IMR-90 (cell line): ENCODE measurements at regions not wholly inside any gene's neighbourhood (a gene's known extent, or its start where the extent isn't known, plus 50 kb on each side); places are given as distances from the start of the nearest gene placed in this dataset.

Experiments used
- ATAC-seq: fragments of 200-7000 bp; cut with Tn5 transposase; 2 replicates; pipeline ENCODE4 v1.9.1; 2020; ENCODE audit warnings: low read depth, mild to moderate bottlenecking, moderate library complexity
- BruUV-seq: library from RNA; stranded (reverse); fragments of 400-500 nt; replicated peaks from 2 replicates; lab custom pipeline; 2021; lab: Mats Ljungman, UMichigan
- CTCF ChIA-PET: fragments of 300-600 bp; formaldehyde crosslinking; extraction: SDS; loops from one replicate; lab custom pipeline; 2021; ENCODE audit warnings: antibody characterized with exemption; lab: Yijun Ruan, JAX
- POLR2A ChIA-PET: fragments of 300-600 bp; sonication (Branson Sonifier 250); formaldehyde crosslinking; loops from one replicate; lab custom pipeline; 2022; ENCODE audit warnings: antibody characterized with exemption; ENCODE audit not compliant: unreplicated experiment; lab: Charles Lee
- DNase-seq: peaks from one replicate; pipeline ENCODE4 v3.0.0; 2013
- H2AFZ ChIP-seq: replicated peaks from 2 replicates; pipeline ENCODE3; 2013; ENCODE audit warnings: low read length, mild to moderate bottlenecking; ENCODE audit not compliant: poor library complexity
- H2AK5ac ChIP-seq: 2 replicates; pipeline ENCODE4 v1.6.1; 2013; ENCODE audit warnings: low read depth, low read length, inconsistent platforms
- H2AK9ac ChIP-seq: replicated peaks from 2 replicates; pipeline ENCODE3; 2013; ENCODE audit warnings: mild to moderate bottlenecking, low read depth, low read length, moderate library complexity; ENCODE audit not compliant: poor library complexity
- H2BK120ac ChIP-seq: 2 replicates; pipeline ENCODE4 v1.6.1; 2013; ENCODE audit warnings: low read depth, low read length, inconsistent platforms
- H2BK15ac ChIP-seq: 3 replicates; pipeline ENCODE4 v1.6.1; 2013; ENCODE audit warnings: low read depth, low read length, inconsistent platforms
- H2BK20ac ChIP-seq: 2 replicates; pipeline ENCODE4 v1.6.1; 2013; ENCODE audit warnings: low read depth, mild to moderate bottlenecking, inconsistent platforms, low read length, moderate library complexity
- H2BK5ac ChIP-seq: 2 replicates; pipeline ENCODE4 v1.6.1; 2013; ENCODE audit warnings: mild to moderate bottlenecking, low read depth, low read length, inconsistent platforms; ENCODE audit not compliant: poor library complexity, severe bottlenecking
- H3K14ac ChIP-seq: replicated peaks from 2 replicates; pipeline ENCODE4 v1.6.1; 2013; ENCODE audit warnings: low read depth, low read length, inconsistent platforms
- H3K18ac ChIP-seq: 2 replicates; pipeline ENCODE4 v1.6.1; 2013; ENCODE audit warnings: low read depth, low read length, control low read depth
- H3K23ac ChIP-seq: 2 replicates; pipeline ENCODE4 v1.6.1; 2013; ENCODE audit warnings: low read depth, low read length, inconsistent platforms
- H3K27ac ChIP-seq: 2 replicates; pipeline ENCODE4 v1.5.1; 2013; ENCODE audit warnings: mild to moderate bottlenecking, control low read depth, low read length; ENCODE audit not compliant: insufficient read depth
- H3K27me3 ChIP-seq: 2 replicates; pipeline ENCODE4 v1.6.1; 2013; ENCODE audit warnings: low read length; ENCODE audit not compliant: control insufficient read depth, insufficient read depth
- H3K36me3 ChIP-seq: 2 replicates; pipeline ENCODE4 v1.6.1; 2013; ENCODE audit warnings: low read length, mixed read lengths; ENCODE audit not compliant: control insufficient read depth, insufficient read depth
- H3K4ac ChIP-seq: 2 replicates; pipeline ENCODE4 v1.6.1; 2013; ENCODE audit warnings: low read depth, low read length, inconsistent platforms
- H3K4me1 ChIP-seq: 2 replicates; pipeline ENCODE4 v1.6.1; 2013; ENCODE audit warnings: low read length, mixed read lengths; ENCODE audit not compliant: control insufficient read depth, insufficient read depth
- H3K4me2 ChIP-seq: 2 replicates; pipeline ENCODE4 v1.6.1; 2013; ENCODE audit warnings: low read depth, mild to moderate bottlenecking, control low read depth, low read length, moderate library complexity
- H3K4me3 ChIP-seq: 2 replicates; pipeline ENCODE4 v1.5.1; 2013; ENCODE audit warnings: low read depth, mild to moderate bottlenecking, control low read depth, low read length, moderate library complexity; ENCODE audit not compliant: insufficient read depth
- H3K56ac ChIP-seq: 2 replicates; pipeline ENCODE4 v1.6.1; 2013; ENCODE audit warnings: low read length, inconsistent platforms; ENCODE audit not compliant: insufficient read depth; ENCODE audit errors: extremely low read depth
- H3K79me1 ChIP-seq, 2 experiments: 2 replicates each; pipeline ENCODE4 v1.6.1; 2013; ENCODE audit warnings: low read length in 2 of 2, inconsistent platforms in 1 of 2, low read depth in 1 of 2
- H3K9ac ChIP-seq: 2 replicates; pipeline ENCODE4 v1.6.1; 2013; ENCODE audit warnings: low read depth, low read length, control low read depth
- H3K9me1 ChIP-seq: 2 replicates; pipeline ENCODE4 v1.6.1; 2013; ENCODE audit warnings: low read length, inconsistent platforms; ENCODE audit not compliant: insufficient read depth
- H3K9me3 ChIP-seq: 2 replicates; pipeline ENCODE4 v1.6.1; 2013; ENCODE audit warnings: low read length; ENCODE audit not compliant: control insufficient read depth, insufficient read depth
- H4K20me1 ChIP-seq: 2 replicates; pipeline ENCODE4 v1.6.1; 2013; ENCODE audit warnings: low read length, inconsistent platforms; ENCODE audit not compliant: insufficient read depth
- H4K5ac ChIP-seq: 2 replicates; pipeline ENCODE4 v1.6.1; 2013; ENCODE audit warnings: mild to moderate bottlenecking, low read depth, low read length, control low read depth
- H4K8ac ChIP-seq, 2 experiments: 2 replicates each; pipeline ENCODE4 v1.6.1; 2013; ENCODE audit warnings: low read depth in 2 of 2, low read length in 2 of 2, control low read depth in 1 of 2, inconsistent platforms in 1 of 2
- H4K91ac ChIP-seq: 2 replicates; pipeline ENCODE4 v1.6.1; 2013; ENCODE audit warnings: low read depth, low read length, inconsistent platforms; ENCODE audit not compliant: insufficient read depth
- BHLHE40 ChIP-seq: fragments of 150-350 bp; IDR thresholded peaks from 2 replicates; pipeline ENCODE4 v1.6.1; 2016; ENCODE audit warnings: mild to moderate bottlenecking, low read depth, low read length
- CHD1 ChIP-seq: IDR thresholded peaks from 2 replicates; pipeline ENCODE4 v1.6.1; 2012; ENCODE audit warnings: low read depth, low read length, improper control_type of control experiment
- ELK1 ChIP-seq: fragments of 150-350 bp; IDR thresholded peaks from 2 replicates; pipeline ENCODE4 v1.6.1; 2016; ENCODE audit warnings: low read depth, mild to moderate bottlenecking, low read length, moderate library complexity, borderline replicate concordance
- MAZ ChIP-seq: IDR thresholded peaks from 2 replicates; pipeline ENCODE4 v1.6.1; 2012; ENCODE audit warnings: low read depth, mild to moderate bottlenecking, low read length, improper control_type of control experiment, moderate library complexity, borderline replicate concordance
- MXI1 ChIP-seq: IDR thresholded peaks from 2 replicates; pipeline ENCODE4 v1.6.1; 2012; ENCODE audit warnings: low read depth, mild to moderate bottlenecking, low read length, moderate library complexity, borderline replicate concordance
- POLR2A ChIP-seq: IDR thresholded peaks from 2 replicates; pipeline ENCODE4 v1.6.1; 2012; ENCODE audit warnings: mild to moderate bottlenecking, low read depth, low read length
- RFX5 ChIP-seq: IDR thresholded peaks from 2 replicates; pipeline ENCODE4 v1.8.0; 2012; ENCODE audit warnings: low read depth, mild to moderate bottlenecking, low read length, moderate library complexity
- WGBS, 2 experiments: methylation state at CpG; one replicate each; pipeline versions ENCODE4 v1.1.5 to v1.1.7; 2013; ENCODE audit warnings: missing lambda C conversion rate in 2 of 2; ENCODE audit not compliant: insufficient read length in 1 of 2; ENCODE audit errors: extremely low coverage in 2 of 2; 5-methylcytosine and 5-hydroxymethylcytosine counted together
- dilution Hi-C: fragments of 300-500 bp; cut with HindIII; formaldehyde crosslinking; loops from one replicate; pipeline ENCODE4 v1.14.3; 2018; ENCODE audit warnings: low sequenced_read_pairs; ENCODE audit not compliant: unreplicated experiment
- in situ Hi-C: fragments of 300-500 bp; cut with MboI; formaldehyde crosslinking; loops from 3 replicates; pipeline ENCODE4 v1.14.3; 2019; ENCODE audit warnings: low sequenced_read_pairs, inconsistent platforms, mixed read lengths
- intact Hi-C: fragments of 100-400 bp; cut with micrococcal nuclease; formaldehyde crosslinking; loops from 2 replicates; pipeline ENCODE4 v1.10.0; 2022

- Histone ChIP-seq H4K5ac (no peak overlapping the region), H3K4me2 (no peak overlapping the region), H3K9ac (no peak overlapping the region), H3K27ac (no peak overlapping the region), H2AK5ac (no peak overlapping the region), H2BK5ac (no peak overlapping the region), H3K4me3 (no peak overlapping the region), H3K14ac (no peak overlapping the region), H3K56ac (no peak overlapping the region), H2BK20ac (no peak overlapping the region), H3K36me3 (no peaks in the 10 kb centered on the region), H2AK9ac (no peak overlapping the region), H4K91ac (no peak overlapping the region), H3K18ac (no peak overlapping the region), H2BK15ac (no peak overlapping the region), H2AFZ (no peak overlapping the region), H4K20me1 (no peaks in the 10 kb centered on the region), H3K4ac (no peak overlapping the region), H3K9me1 (no peaks in the 10 kb centered on the region), H3K27me3 (peaks cover 2% of the 10 kb centered on the region; the same call in 1 of the 2 replicates), H3K23ac (no peak overlapping the region), H3K79me1 (no peaks in the 10 kb centered on the region), H4K8ac (no peak overlapping the region), H2BK120ac (no peak overlapping the region), H3K9me3 (no peaks in the 10 kb centered on the region), H3K4me1 (no peaks in the 10 kb centered on the region)
- in situ Hi-C loops: no loop called here
- ATAC-seq: no peak
- POLR2A ChIA-PET: no interaction called here
- dilution Hi-C loops: no loop called here
- CTCF ChIA-PET: no interaction called here
- intact Hi-C loops: no loop called here
- BruUV-seq: no TSS peak
- no peak for DNase-seq
- no peak for TF ChIP-seq MAZ
- no peak for TF ChIP-seq POLR2A
- TF ChIP-seq MXI1: no peak
- no peak for TF ChIP-seq RFX5
- no peak for TF ChIP-seq CHD1
- TF ChIP-seq BHLHE40: no peak
- no peak for TF ChIP-seq ELK1
- 100% methylated on average over 1 of the region's 6 CpGs; no CpG with 5 or more reads in 1 of the 2 experiments for WGBS, 2 experiments
Observed at GRCh38 chr1:57603696-57604095, 179.8 kb upstream of the DAB1 start.
